HT-29 (cell line): ENCODE measurements at regions not wholly inside any gene's neighbourhood (a gene's known extent, or its start where the extent isn't known, plus 50 kb on each side); places are given as distances from the start of the nearest gene placed in this dataset. TPM values are rescaled to one million over a fixed set of nuclear protein-coding genes. Genes with fewer than 3 reads are reported as not detected.

ENCODE experiments used
- DNase-seq: peaks from one replicate; pipeline ENCODE4 v3.0.0-alpha.2; 2015; ENCODE audit warnings: low spot score
- small RNA-seq: library from RNA; depleted of rRNA; stranded (forward); fragments of <200 nt; gene quantifications from one replicate; pipeline ENCODE3, GENCODE V24; 2014

DNA sequence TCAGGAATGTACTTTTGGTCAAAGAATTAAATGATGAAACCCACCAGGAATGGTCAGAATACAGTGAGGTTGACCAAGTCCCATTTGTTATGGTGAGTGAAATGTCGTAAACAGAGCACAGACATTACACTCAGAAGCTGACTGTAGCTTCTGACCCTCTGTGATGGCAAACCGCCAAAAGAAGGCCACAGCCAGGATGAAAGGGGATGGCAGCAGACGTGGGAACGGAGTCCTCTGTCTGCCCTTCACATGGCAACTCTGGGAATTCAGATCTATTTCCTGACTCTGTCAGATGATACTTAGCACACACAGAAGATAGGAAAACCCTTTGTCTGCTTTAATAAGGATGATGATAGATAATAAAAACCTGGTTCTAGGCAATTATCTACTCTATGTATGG is 757.1 kb downstream of the SORCS3 start:
- DNase-seq = no peak

DNA sequence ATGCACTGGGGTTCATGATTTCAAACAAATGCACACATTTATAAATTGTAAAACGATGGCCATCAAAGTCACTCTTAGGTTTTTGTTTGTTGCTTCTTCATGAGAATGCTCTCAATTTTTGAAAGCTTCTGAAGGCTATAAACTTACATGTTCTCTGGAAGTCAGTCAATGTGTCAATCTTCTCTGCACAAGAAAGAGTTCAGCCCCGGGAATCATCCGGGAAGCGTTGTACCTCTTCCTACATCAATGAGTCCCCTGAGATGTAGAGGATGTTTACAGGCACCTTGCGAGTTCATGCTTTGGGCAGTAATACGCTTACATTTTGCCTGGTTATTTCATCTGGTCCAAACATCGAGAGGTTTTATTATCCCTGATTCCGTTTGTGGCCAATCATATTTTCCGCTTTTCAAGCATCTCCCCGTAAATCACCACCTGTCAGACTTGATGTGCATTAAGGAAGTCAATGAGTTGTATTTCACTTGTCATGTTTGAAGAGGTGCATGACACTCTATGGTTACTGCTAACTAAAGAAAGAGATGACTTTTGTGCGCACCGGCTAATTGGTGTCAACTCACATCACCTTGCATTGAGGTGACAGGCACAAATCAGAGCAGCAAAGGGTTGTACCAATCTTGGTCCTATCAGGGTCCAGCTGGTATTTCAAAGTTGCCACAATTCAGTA is 750.7 kb downstream of the SORCS3 start:
- no peak for DNase-seq

- DNase-seq = no peak
Measured at GRCh38 chr10:105387971-105388370, 746.9 kb downstream of the SORCS3 start.

GRCh38 chr10:105383978-105384377 is 742.9 kb downstream of the SORCS3 start:
- DNase-seq = no peak

- DNase-seq = no peak
Measured at GRCh38 chr10:105370692-105371091, 729.6 kb downstream of the SORCS3 start.

GRCh38 chr10:105359708-105360107 is 718.6 kb downstream of the SORCS3 start:
- DNase-seq = no peak

DNA sequence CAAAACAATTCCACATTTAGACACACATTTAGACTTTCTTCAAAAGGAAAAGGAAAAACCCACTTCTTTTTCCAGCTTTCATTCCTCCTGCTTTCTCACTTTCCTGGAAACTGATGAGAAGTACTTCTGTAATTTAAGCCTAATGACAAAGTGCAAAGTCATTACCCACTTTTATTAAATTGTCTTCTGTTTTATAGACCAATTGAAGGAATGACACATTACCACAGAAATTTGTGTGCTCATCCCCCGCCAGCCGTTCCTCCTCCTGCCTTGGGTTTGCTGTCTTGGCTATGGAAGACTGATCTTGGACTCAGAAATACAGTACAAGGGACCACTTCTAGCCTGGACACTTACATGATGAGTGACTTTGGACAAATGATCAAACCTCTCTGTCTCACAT is 717.8 kb downstream of the SORCS3 start:
- no peak for DNase-seq

GRCh38 chr10:105356626-105357025 is 715.5 kb downstream of the SORCS3 start:
- DNase-seq = no peak

DNA sequence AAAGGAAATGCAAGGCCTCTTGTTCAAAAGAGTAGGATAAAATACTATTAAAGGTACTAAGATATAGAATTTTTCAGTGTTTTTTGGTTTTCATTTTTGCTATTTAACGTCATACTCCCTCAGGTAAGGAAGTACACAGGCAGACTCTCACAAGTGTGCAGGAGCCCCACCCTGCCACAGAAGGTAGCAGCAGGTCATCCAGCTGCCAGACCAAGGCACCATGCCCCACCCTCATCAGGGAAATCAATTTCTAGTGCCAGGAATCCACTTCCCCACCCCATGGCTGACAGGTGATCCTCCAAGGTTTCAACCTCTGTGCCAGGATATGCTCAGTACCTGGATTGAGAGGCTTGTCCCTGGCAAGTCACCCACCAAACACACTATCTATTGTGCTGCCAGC is 712.9 kb downstream of the SORCS3 start:
- no peak for DNase-seq

- DNase-seq = no peak
Measured at GRCh38 chr10:105352827-105353226, 711.7 kb downstream of the SORCS3 start.

DNA sequence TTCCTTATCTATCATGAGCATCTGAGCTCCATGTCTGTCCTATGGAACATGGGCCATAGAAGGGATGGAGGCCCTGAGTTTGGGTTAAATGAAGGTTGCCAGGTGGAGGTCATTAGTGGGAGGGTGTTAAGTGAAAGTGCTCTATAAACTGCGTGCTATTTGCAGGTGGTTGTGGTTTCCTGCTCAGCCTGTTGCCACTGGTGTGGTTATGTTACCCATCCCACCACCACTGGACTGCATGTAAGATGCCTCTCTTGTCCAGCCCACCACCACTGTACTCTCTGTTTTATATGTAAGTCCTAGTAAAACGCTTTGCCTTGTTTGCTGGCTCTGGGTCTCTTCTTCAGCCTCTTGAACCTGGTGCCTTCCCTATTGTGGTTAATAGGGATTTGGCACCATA is 711.2 kb downstream of the SORCS3 start:
- DNase-seq = no peak

DNA sequence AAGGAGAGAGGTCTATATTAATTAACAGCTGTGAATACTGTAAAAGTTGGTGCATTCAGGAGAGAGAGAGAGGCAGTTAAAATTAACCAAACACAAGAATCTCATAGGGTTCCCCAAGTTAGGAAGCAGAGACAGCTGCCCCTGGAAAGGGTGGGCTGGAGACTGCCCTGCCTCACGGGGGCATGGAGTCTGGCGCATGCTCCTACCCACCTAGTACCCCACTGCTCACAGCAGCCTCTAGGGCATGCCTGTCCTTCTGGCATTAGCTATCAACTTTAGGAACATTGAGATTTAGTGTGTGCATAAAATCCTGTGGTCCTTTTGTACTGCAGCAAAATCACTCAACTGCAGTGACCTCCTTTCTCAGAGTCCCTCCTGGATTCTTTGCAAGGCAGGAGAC is 710.1 kb downstream of the SORCS3 start:
- DNase-seq = no peak

GRCh38 chr10:105347487-105347886 is 706.4 kb downstream of the SORCS3 start:
- DNase-seq = no peak

DNA sequence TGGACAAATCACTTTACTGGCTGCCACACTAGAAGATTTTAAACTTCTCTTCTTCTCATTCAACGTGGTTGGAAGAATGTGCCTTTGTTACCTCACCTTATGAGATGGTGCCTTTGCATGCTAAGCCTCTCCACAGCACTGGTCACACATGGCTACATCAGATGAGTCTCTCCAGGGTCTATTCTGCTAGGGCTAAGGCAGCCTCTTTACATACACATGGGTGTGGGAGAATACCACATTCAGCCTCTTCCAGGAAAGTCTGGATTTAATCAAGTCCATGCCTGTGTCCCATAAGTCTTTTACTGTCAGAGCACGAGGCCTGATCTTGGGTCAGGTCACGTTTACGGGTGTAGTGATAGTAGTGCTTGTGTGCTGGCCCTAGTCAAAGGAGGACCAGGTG is 701.5 kb downstream of the SORCS3 start:
- no peak for DNase-seq

DNA sequence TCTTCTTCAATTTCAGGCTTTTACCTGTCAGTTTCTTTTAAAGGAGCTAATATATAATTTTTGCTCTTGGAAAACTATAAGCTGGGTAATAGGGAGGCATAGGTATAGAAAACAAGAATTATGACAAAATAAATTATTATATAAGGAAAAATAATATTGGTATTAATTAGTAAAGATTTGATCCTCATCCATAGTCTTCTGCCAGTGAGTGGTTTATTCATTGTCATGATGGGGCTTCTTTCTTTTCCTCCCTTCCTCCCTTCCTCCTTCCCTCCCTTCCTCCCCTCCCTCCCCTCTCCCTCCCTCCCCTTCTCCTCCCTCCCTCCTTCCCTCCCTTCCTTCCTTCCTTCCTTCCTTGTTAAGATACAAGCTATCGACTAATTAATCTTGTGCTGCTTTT is 698.6 kb downstream of the SORCS3 start:
- no peak for DNase-seq

DNA sequence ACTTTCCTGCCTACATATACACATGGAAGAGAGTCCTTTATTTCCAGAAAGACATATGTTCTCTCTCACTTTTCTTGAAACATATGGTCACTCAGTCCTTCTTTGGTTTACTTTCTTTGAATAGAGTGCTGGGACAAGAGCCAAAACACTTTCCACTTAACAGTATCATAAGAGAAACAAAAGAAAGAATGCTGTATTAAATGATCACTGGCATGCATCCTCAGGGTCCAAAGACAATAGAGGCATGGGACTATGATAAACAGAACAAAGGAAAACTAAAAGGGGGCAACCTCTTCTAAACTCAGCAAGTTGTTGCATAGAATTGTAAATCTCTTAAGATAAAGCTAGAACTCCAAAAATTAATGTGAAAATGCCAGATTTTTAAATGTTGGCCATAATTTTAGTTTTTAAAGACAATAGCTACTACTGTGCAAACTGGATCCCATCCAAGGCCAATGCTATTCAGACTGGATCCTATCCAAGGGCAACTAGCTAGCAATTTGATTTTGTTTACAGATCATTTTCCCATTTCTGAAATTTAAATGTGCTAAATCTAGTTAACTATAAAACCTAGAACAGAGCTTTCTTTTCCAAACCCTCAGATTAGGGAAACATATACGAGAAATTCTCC is 687.5 kb downstream of the SORCS3 start:
- DNase-seq = no peak

Small RNA genes lying in the stretch of these regions (small RNA-seq; reads per million reads assigned to genes)
- not detected for gene RNU6-463P
